Muscle of back (tissue), 3 donors: ENCODE measurements at regions not wholly inside any gene's neighbourhood (a gene's known extent, or its start where the extent isn't known, plus 50 kb on each side); places are given as distances from the start of the nearest gene placed in this dataset.
"Not testable (repeated sequence)": the region's sequence is repeated elsewhere in the genome, so short reads cannot be mapped to it uniquely, and the experiment has no call there.

Experiments used
- DNase-seq, 3 donors: peaks; one replicate each; pipeline versions ENCODE4 v3.0.0 to v3.0.0-alpha.2; 2013

DNA sequence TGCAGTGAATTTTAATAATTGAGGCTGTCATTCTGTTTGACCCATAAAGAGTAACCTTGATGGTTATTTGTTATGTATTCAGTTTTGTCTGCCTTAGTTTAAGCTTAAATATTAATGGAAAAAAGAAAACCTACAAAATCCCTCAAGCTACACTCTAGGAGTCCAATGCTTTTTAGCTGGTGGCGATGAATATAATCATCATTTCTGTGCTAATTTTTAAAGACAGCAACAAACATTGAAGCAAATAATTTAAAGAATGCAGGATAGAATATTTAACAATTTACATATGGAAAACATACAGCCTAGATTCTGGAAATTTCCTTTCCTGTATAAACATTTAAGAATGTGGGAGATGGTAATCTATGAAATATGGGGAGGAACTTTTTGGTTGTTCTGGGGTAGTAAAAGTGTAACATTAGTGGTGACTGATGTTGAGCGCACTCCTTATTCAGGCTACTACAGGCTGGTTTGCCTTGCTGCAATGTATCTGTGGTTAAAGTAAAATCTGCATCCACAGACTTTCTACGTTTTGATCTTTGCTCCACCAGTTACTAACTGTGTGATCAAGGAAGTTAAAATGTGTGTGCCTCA, 287.9 kb upstream of the DEFB112 start:
- DNase-seq = no peak

DNA sequence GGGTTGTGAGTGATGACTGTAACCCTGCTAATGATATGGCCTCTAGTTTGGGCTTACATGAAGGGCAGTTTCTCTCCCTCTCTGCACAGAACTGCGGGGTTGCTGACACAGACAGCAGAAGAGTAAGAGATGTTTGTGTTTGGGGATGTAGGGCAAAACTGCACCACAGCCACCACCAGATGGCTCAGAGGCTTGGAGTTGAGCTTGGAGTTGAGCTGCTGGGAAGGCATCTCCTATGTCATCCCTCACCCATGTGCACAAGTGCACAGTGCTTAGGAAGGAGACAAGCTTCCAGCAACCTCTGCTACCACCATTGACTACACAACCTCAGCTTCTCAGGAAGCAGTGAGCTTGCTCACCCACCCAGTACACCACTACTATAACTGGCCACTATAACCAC, 303.9 kb upstream of the DEFB112 start:
- DNase-seq = no peak

GRCh38 chr6:50358113-50358512, 308.4 kb upstream of the DEFB112 start:
- no peak for DNase-seq

GRCh38 chr6:50361641-50362331, 312.1 kb upstream of the DEFB112 start:
- no peak for DNase-seq

GRCh38 chr6:50362706-50363105, 313.0 kb upstream of the DEFB112 start:
- no peak for DNase-seq

DNA sequence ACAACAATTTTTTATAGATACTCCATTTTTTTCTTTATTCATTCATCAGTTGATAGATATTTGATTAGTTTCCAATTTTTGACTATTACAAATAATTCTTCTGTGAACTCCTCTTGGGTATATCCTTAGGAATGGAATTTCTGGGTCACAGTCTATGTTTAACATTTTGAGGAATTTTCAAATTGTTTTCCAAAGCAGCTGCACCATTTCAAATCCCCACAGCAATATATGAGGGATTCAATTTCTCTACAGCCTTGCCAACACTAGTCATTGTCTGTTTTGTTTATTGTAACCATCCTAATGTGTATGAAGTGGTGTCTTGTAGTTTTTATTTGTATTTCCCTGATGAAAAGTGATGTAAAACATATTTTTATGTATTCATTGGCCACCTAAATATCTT, 320.3 kb upstream of the DEFB112 start:
- DNase-seq = peak; percentile 64 to 87 (median 70)

GRCh38 chr6:50380406-50381098, 330.8 kb upstream of the DEFB112 start:
- no peak for DNase-seq

GRCh38 chr6:50381099-50381415, 331.3 kb upstream of the DEFB112 start:
- no peak for DNase-seq

DNA sequence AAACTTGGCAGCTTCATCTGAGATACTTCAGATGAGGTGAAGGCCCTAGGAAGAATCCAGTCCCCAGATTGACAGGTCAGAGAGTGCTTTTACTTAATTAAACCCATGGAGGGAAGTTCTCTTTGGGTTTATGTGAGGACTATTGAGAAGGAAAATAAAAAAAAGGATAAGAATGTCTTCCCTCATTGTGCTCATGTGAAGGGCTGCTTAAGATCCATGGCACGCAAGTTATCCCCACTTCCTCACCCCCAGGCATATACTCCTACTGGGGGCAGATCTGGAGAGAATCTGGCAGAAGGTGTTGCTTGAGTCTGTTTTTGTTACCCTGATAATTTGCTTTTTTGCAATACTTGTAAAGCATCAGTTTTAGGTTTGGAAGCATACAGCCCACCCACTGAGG, 322.9 kb upstream of the TFAP2D start:
- DNase-seq = no peak

DNA sequence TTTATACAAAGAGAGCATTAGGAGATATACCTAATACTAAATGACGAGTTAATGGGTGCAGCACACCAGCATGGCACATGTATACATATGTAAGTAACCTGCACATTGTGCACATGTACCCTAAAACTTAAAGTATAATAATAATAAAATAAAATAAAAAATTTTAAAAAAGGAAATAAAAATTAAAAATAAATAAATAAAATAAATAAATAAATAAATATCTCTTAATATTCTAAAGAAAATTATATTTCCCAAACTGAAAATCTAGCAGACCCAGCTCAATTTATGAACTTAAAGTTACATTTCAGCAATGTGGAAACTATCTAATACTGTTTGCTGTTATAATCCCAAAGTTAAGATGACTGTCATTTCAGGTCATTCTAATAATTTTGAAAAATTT, 319.2 kb upstream of the TFAP2D start:
- not testable (repeated sequence) for DNase-seq

DNA sequence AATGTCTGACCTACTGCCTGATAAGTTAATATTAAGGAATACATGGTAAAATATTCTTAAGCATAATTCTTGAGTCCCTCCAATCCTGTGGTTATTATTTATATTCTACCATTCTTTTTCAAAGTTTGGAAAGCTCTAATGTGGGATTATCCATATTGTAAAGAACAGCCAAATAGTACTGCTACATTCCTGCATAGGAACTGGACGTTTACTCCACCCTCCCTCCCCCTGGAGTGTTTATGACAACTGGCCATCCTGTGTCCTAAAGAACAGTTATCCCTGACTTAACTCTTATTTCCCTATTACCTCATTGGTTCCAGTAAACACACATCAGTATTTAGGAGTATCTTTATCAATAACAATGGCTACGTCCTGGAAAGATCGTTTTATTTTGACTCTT, 308.7 kb upstream of the TFAP2D start:
- no peak for DNase-seq

DNA sequence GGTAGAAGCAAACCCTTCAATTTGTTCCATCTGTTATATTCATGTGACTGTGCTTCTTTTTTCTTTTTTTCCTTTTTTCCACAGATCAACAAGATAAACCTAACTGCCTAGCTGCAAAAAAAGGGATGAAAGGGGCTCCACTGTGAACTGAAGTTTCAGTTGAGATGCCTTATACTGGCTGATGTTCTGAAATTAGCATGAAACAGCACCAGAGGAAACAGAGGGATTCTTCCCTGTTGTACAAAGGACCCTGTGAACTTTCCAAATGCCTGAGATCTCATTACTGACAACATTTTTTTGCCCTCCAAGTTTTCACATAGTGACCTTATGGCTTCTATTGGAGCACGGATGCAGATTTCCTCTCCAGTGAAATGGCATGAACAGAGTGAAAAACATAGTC, 302.7 kb upstream of the TFAP2D start:
- no peak for DNase-seq

DNA sequence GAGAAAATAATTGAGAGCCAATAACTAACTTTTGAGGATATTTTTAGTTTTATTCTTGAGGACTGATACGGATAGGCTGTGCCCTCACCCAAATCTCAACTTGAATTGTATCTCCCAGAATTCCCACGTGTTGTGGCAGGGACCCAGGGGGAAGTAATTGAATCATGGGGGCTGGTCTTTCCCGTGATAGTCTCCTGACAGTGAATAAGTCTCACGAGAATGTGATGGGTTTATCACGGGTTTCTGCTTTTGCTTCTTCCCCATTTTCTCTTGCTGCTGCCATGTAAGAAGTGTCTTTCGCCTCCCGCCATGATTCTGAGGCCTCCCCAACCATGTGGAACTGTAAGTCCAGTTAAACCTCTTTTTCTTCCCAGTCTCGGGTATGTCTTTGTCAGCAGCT, 292.3 kb upstream of the TFAP2D start:
- DNase-seq = not testable (repeated sequence)

- no peak for DNase-seq
Observed at GRCh38 chr6:50427267-50427666, 286.1 kb upstream of the TFAP2D start.

GRCh38 chr6:50437901-50438300, 275.4 kb upstream of the TFAP2D start:
- DNase-seq = no peak

GRCh38 chr6:50442531-50443040, 270.7 kb upstream of the TFAP2D start:
- DNase-seq = no peak

GRCh38 chr6:50443144-50443543, 270.2 kb upstream of the TFAP2D start:
- no peak for DNase-seq

DNA sequence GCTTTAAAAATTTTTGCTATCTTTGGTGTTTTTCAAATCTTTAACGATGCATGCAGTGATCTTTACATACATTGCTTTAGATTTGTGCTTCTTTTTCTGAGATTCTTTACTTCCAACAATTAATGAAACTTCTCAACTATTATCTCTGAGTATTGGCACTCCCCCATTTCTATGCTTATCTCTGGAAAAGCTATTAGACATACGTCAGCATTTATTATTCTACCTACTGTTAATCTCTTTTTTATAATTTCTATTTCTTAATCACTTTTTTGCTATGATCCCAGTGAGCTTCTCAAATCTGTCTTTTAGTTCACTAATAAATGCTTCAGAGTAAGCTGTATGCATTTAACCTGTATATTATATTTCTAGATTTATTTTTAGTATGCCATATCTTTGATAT, 264.2 kb upstream of the TFAP2D start:
- DNase-seq = no peak

DNA sequence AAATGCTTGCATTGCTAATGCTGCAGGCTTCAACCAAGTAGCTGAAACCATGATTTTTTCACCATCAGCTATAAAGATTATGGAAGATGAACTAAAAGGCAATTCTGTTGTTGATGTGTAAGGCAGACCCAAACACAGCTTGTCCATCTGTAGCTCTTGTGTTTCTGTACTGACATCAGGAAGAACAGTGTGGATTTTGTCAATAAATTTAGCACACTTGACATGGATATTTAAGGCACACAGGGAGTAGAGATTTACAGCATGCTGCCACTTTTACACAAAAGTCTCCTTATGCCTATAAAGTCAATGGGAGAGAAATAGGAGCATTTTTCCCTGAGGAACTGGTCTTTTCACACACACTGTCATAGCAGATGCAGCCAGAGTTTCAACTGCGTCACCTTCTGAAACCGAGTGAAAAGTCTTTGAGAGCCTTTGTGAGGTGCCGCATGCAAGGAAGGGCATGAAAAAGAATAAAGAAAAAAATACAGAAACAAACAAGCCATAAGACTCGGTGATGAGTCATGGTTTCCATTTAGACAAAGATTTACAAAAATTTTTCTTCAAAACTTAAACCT, 261.4 kb upstream of the TFAP2D start:
- DNase-seq = no peak

DNA sequence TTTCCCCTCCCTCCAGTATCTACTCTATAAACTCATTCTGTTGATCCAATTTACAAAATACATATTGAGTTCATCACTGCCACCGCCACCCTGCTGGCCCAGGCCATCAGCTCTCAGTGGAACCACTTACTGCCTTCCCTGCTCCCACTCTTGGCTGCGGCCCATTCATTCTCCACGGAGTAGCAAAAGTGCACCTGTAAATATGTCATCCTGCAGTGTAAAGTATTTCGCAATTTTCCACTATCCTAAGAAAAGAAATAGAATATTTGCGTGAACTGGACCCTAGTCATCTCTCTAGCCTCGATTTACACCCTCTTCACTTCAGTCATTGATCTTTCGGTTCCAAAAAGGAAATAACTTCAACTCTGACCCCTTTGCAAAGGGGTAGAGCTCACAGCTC, 258.3 kb upstream of the TFAP2D start:
- DNase-seq = no peak

DNA sequence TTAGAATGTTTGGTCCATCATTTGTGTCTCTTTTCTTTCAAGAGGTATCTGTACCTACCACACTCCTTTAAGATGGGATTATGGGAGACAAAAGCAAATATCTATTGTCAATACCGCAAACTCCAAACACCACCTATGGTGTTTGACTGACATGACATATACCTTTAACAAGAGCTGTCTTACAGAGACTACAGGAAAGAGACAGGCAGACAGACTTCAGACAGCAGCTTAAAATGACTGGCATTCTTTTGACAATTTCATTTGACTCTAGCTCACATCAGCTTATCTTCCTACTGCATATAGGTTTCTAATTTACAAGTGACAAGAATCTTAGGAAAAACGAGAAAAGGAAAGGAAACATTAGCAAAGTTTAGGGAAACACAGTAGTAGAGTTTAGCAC, 256.0 kb upstream of the TFAP2D start:
- DNase-seq = no peak

DNA sequence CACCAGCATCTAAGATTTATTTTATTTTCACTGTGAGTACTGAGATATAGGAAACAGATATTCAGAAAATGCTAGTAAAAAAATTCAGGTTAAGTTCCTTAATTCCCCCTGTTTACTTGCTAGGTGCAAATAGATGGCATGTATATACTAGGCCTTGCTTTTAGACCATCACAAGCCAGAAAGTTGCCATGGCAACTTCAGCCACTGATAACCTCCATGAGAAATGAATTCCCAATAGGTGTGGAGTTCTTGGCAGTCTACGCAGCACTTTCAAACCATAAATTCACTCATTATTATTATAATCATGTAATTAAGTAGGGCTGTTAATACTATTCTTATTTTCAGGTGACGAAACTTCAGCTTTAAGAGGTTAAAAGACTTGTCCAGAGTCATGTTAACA, 251.6 kb upstream of the TFAP2D start:
- DNase-seq = no peak

- no peak for DNase-seq
Observed at GRCh38 chr6:50463931-50464330, 249.4 kb upstream of the TFAP2D start.
